HepG2 (cell line): ENCODE measurements at regions not wholly inside any gene's neighbourhood (a gene's known extent, or its start where the extent isn't known, plus 50 kb on each side); places are given as distances from the start of the nearest gene placed in this dataset.

Experiments
- ATAC-seq: fragments of 200-7000 bp; cut with Tn5 transposase; 3 replicates; pipeline ENCODE4 v1.9.1; 2020; ENCODE audit warnings: mild to moderate bottlenecking, moderate library complexity
- BruUV-seq: library from RNA; stranded (reverse); fragments of 400-500 nt; replicated peaks from 2 replicates; lab custom pipeline; 2021; lab: Mats Ljungman, UMichigan
- CTCF ChIA-PET: fragments of 300-600 bp; formaldehyde crosslinking; extraction: SDS; loops from one replicate; lab custom pipeline; 2021; ENCODE audit warnings: low total read pairs, inconsistent platforms, low intra/inter-chr PET ratio; lab: Yijun Ruan, JAX
- POLR2A ChIA-PET: fragments of 350-600 bp; sonication (Branson Sonifier 250); formaldehyde crosslinking; loops from one replicate; lab custom pipeline; 2020; ENCODE audit warnings: antibody characterized with exemption, inconsistent platforms; lab: Yijun Ruan, JAX
- DNase-seq: peaks from one replicate; pipeline ENCODE4 v3.0.0-alpha.2; 2015; ENCODE audit warnings: low spot score
- FAIRE-seq: peaks from 3 replicates; lab custom pipeline; 2011; peaks lifted over from hg19 to GRCh38; lab: Jason Lieb, UNC
- H2AFZ ChIP-seq: one replicate; pipeline ENCODE4 v1.6.1; 2011; ENCODE audit warnings: low read length, inconsistent platforms
- H3K27ac ChIP-seq: fragments of 300-600 bp; 3 replicates; pipeline ENCODE4 v1.8.0; 2011; ENCODE audit warnings: mixed run types, mild to moderate bottlenecking, mixed read lengths, low read length, inconsistent platforms; ENCODE audit not compliant: insufficient read depth; ENCODE audit errors: extremely low read length
- H3K27me3 ChIP-seq, 2 experiments: fragments of 200-600 bp in 1 of 2; 2 replicates in 1 of 2; 3 replicates in 1 of 2; pipeline versions ENCODE4 v1.6.0 to v1.8.0; 2011; ENCODE audit warnings: low read length in 2 of 2, mild to moderate bottlenecking in 2 of 2, moderate library complexity in 2 of 2, inconsistent platforms in 1 of 2; ENCODE audit not compliant: insufficient read depth in 2 of 2, control insufficient read depth in 1 of 2
- H3K36me3 ChIP-seq, 2 experiments: fragments of 200-600 bp in 1 of 2; replicated peaks in 1 of 2; 2 replicates in 1 of 2; 3 replicates in 1 of 2; pipeline versions ENCODE4 v1.5.1 to v1.8.0; 2011; ENCODE audit warnings: low read length in 2 of 2, inconsistent platforms in 1 of 2; ENCODE audit not compliant: insufficient read depth in 2 of 2, control insufficient read depth in 1 of 2
- H3K4me1 ChIP-seq: 2 replicates; pipeline ENCODE4 v1.5.1; 2012; ENCODE audit warnings: low read length, inconsistent platforms; ENCODE audit not compliant: insufficient read depth
- H3K4me2 ChIP-seq: 2 replicates; pipeline ENCODE4 v1.6.0; 2011; ENCODE audit warnings: low read depth, low read length, inconsistent platforms
- H3K4me3 ChIP-seq, 3 experiments: fragments of 200-600 bp in 1 of 3; sonication (generic), shearing (Covaris generic) in 1 of 3; replicated peaks in 1 of 3; 2 replicates each; pipeline ENCODE4 v1.5.1; 2011 to 2016; ENCODE audit warnings: low read length in 3 of 3, inconsistent platforms in 2 of 3, low read depth in 2 of 3, mild to moderate bottlenecking in 2 of 3, control low read depth in 1 of 3, mixed read lengths in 1 of 3; ENCODE audit not compliant: insufficient read depth in 1 of 3
- H3K79me2 ChIP-seq: one replicate; pipeline ENCODE4 v1.6.1; 2011; ENCODE audit warnings: low read length, inconsistent platforms; ENCODE audit not compliant: insufficient read depth
- H3K9ac ChIP-seq: 2 replicates; pipeline ENCODE4 v1.6.0; 2011; ENCODE audit warnings: mild to moderate bottlenecking, low read depth, low read length, inconsistent platforms; ENCODE audit not compliant: insufficient read depth
- H3K9me3 ChIP-seq: 2 replicates; pipeline ENCODE4 v1.5.1; 2012; ENCODE audit warnings: mild to moderate bottlenecking, low read length
- H4K20me1 ChIP-seq: 2 replicates; pipeline ENCODE4 v1.6.0; 2011; ENCODE audit warnings: inconsistent platforms, mild to moderate bottlenecking, low read length, moderate library complexity; ENCODE audit not compliant: insufficient read depth
- ARID3A ChIP-seq: IDR thresholded peaks from 2 replicates; pipeline ENCODE4 v1.6.1; 2012; ENCODE audit warnings: low read depth, low read length, improper control_type of control experiment
- GMEB1 ChIP-seq: sonication (generic); formaldehyde crosslinking; IDR thresholded peaks from 2 replicates; pipeline ENCODE4 v1.5.1; 2020; ENCODE audit warnings: missing genetic modification reagents, mild to moderate bottlenecking, borderline replicate concordance
- MNT ChIP-seq: fragments of 450-650 bp; IDR thresholded peaks from 2 replicates; pipeline ENCODE4 v1.6.1; 2016
- ZNF720 ChIP-seq: sonication (generic); formaldehyde crosslinking; IDR thresholded peaks from 2 replicates; pipeline ENCODE4 v1.4.0; 2020; ENCODE audit warnings: missing genetic modification reagents
- WGBS: methylation state at CpG from one replicate; pipeline ENCODE4 v1.1.6; 2017; ENCODE audit warnings: low lambda C conversion rate; 5-methylcytosine and 5-hydroxymethylcytosine counted together
- in situ Hi-C: cut with HindIII; loops from 2 replicates; pipeline ENCODE4 v1.10.0; 2017; ENCODE audit warnings: low pct_unique_long_range_greater_than_20kb; ENCODE audit not compliant: extremely low pct_ligation_motif_present
- intact Hi-C: fragments of 100-400 bp; cut with micrococcal nuclease; formaldehyde crosslinking; loops from one replicate; pipeline ENCODE4 v1.10.0; 2022; ENCODE audit not compliant: unreplicated experiment

- H3K27ac ChIP-seq = no peak overlapping the region
- no peaks in the 10 kb centered on the region for H3K27me3 ChIP-seq
- TF ChIP-seq MNT (peak; percentile 81), ARID3A (no peak)
- TF ChIP-seq, all 625 proteins: peak for 1
- 1% methylated on average over 4 of the region's 4 CpGs for WGBS
- Histone ChIP-seq H3K4me3 (no peak overlapping the region), H3K9me3 (peaks cover 44% of the 10 kb centered on the region), H3K36me3 (no peaks in the 10 kb centered on the region), H2AFZ (no peak overlapping the region), H3K4me2 (no peak overlapping the region), H4K20me1 (no peaks in the 10 kb centered on the region), H3K4me1 (no peaks in the 10 kb centered on the region), H3K9ac (no peak overlapping the region), H3K79me2 (no peaks in the 10 kb centered on the region)
- POLR2A ChIA-PET = no interaction called here
- FAIRE-seq (no peak), ATAC-seq (no peak), DNase-seq (no peak)
- in situ Hi-C loops = no loop called here
- intact Hi-C loops = no loop called here
- CTCF ChIA-PET = no interaction called here
- no TSS peak for BruUV-seq
Measured at GRCh38 chr4:29051381-29051965, 1668.7 kb upstream of the PCDH7 start.

- FAIRE-seq = no peak
- no peak for ATAC-seq
- no peaks in the 10 kb centered on the region for H3K79me2 ChIP-seq
- TF ChIP-seq GMEB1 (CRISPR knock-in tag) (no peak), ZNF720 (CRISPR knock-in tag) (no peak)
- no peak for DNase-seq
- no TSS peak for BruUV-seq
- H4K20me1 ChIP-seq = no peaks in the 10 kb centered on the region
- intact Hi-C loops = no loop called here
- H3K4me1 ChIP-seq = no peaks in the 10 kb centered on the region
- H3K9ac ChIP-seq = no peak overlapping the region
- H3K36me3 ChIP-seq = no peaks in the 10 kb centered on the region
- H2AFZ ChIP-seq = no peak overlapping the region
- H3K9me3 ChIP-seq = peaks cover 41% of the 10 kb centered on the region
- H3K4me3 ChIP-seq = no peak overlapping the region
- no peak overlapping the region for H3K4me2 ChIP-seq
- 6% methylated on average over 4 of the region's 4 CpGs for WGBS
- H3K27ac ChIP-seq = no peak overlapping the region
- CTCF ChIA-PET = no interaction called here
- in situ Hi-C loops = no loop called here
- POLR2A ChIA-PET = no interaction called here
- H3K27me3 ChIP-seq = no peaks in the 10 kb centered on the region
Measured at GRCh38 chr4:29052266-29052665, 1667.9 kb upstream of the PCDH7 start.
